GM19455 (cell line): ENCODE measurements at regions not wholly inside any gene's neighbourhood (a gene's known extent, or its start where the extent isn't known, plus 50 kb on each side); places are given as distances from the start of the nearest gene placed in this dataset.

ENCODE experiments used
- ATAC-seq: cut with Tn5 transposase; IDR thresholded peaks from one replicate; pipeline ENCODE4 v1.9.1; 2021; ENCODE audit not compliant: unreplicated experiment

DNA sequence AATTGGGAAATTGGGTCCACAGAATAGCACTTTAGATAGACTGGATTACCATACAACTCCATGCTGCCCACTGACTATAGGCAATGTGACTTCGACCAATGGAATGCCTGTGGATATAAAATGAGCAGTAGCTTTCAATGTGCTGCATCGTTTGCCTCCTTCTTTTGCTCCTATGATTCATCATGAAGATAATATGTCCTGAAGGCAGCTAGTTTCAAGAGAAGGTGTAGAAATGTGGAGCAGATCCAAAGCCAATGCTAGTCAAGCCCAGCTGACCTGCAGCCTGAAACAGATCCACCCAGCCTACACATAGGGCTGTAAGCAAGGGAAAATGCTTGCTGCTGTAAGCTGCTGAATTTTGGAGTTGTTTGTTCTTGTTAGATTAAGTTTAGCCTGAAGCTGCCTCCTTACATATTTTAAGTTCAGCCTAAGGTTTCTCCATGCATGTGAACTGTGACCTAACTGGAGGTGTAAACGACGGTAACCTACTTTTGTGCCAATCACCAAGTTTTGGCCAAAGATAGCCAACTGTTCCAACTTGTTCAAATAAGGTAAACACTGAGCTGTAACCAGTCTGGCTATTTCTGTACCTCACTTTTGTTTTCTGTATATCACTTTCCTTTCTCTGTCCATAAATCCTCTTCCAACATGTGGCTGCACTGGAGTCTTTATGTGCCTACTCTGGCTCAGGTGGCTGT is 169.1 kb upstream of the AVPR1A start:
- ATAC-seq: no peak

DNA sequence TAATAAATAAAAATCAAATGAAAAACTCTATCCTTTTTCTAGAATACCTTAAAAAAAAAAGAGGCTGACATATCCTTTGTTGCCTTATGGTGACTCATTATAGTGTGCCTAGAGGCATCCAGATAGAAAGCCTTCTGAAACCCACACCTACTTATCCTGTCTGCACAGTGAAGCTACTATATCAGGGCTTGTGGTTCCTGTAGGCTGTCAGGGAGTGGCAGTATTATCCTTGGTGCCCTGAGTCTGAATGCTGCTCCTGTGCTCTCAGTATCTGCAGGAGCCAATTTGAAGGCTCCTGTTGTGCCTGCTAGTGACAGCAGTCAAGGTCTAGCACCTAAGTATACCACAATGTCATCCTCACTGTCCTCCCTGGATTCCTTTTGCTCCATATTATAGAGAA is 168.4 kb upstream of the AVPR1A start:
- ATAC-seq: no peak

DNA sequence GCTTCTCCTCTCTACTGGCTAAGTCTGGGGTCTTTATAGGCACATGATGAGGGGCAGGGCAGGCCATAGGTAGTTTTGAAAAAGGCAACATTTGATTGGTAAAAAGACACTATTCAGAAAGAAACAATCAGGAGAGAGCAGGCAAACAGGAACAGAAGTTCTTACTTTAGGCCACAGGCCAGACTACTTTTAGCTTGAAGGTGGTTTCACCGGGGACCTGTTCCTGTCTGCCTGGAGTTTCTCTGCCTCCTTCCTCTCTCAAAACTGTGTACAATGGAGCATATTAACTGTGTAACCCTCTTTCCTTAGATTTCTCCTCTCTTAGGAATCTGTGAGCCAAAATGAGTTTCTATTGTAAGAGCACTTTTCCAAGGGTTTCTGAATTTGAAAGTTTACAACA is 167.9 kb upstream of the AVPR1A start:
- no peak for ATAC-seq

DNA sequence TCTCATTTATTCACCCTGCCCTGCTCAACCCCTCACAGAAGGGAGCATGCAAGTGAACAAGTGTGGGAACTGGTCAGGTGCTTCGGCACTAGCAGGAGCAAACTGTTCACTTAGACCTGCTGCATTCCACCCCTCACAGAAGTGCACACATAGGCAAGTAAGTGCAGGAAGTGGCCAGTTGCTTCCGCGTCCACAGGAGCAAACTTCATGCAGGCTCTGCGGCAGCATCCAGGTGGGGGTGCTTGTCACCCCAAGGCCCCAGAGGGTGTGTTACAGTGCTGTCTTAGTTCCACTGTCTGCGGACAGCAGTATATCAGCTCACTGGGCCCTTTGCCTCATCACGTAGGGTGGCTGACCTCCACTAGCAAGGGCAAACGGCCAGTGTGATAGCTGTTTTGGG is 167.3 kb upstream of the AVPR1A start:
- no peak for ATAC-seq

DNA sequence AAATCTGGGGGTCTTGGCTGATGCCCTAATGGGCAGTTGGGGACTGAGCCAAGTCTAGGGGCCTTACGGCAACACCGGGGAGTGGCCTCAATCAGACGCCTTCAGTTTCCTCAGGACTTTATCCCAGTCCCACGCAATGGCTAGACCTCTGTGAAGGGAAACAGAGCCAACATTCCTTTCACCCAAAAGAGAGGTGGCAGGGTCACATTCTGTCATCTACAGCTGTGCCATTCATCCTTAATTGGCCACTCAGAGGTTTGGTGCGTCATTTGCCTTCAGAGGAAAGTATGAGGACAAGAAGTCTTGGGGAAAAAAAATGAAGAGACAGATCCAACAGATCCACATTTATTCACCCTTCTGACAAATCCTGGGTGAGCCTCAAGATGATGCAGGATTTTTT is 166.9 kb upstream of the AVPR1A start:
- no peak for ATAC-seq

DNA sequence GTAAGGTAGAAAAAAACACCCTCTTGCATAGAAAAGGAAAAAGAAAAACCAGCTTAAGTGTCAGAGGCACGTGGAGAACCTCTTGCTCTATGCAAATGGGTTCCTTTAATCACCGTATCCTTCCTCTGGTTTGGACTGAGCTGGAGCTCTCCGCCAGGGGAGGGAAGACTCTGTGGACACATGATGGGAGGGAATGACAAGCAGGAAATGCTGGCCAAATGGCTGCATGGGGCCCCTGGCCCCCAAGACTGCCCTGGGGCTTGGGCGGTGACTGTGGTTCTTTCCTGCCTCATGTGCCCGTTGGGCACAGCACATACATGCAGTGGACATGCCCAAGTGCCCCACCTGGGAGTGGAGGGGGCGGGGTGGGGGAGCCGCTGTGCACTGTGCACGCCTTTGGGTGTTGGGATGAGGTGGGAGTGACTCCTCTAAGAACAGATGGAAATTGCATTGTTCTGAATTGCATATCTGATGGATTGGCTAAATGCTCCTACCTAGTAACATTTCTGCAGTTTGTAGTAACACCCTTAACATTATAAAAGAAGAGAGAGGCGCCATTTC is 166.4 kb upstream of the AVPR1A start:
- no peak for ATAC-seq

DNA sequence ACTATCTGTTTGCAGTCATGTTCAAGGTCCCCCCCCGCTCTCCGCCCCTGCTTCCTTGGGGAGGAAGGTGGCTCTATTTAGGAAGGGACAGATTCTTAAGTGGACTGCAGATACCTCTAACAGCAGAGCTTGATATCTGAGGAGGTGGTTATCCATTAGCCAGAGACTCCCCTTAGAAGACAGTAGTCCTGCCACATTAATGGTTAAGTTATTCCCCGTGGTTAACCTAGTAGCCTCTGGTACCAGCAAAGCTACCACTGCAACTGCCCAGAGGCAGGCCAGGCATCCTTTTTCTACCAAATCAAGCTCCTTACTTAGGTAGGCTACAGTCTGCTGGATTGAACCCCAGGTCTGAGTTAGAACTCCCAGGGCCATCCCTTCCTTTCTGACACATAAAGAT is 162.1 kb upstream of the AVPR1A start:
- no peak for ATAC-seq

DNA sequence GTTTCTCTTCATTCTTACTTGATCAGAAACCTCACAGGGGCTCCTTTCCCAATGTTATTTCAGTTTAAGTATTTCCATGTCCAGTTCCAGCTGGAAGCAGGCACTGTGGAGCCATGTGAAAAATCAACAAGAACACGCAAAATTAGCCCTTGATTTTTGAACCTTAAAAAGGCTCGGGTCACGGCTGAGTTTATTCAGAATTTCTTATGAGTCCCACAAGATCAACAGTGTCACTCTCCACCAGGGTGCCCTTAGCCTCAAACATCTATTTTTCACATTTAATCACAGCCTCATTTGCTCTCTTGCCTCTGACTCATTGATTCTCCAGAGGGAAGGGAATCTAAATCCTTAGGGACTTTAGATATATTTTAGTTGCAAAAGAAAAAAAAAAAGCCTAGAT is 157.7 kb upstream of the AVPR1A start:
- no peak for ATAC-seq

DNA sequence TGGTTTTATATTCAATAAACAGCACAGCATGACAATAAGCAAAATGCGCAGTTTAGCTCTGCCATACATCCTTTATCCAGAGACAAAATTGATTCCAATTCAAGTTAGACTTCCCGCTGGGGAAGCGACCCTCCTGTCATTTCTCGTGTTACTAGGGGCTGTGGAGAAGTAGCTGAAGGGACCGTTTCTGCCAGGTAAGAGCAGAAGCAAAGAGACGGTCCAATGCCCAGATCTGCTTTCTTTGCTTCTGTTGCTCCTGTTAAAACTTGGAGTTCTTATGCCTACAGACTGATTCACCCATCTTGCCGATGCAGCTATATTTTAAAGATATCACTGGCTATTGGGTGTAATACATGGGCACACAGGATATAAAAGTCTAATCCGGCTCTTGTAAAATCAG is 156.8 kb upstream of the AVPR1A start:
- no peak for ATAC-seq

DNA sequence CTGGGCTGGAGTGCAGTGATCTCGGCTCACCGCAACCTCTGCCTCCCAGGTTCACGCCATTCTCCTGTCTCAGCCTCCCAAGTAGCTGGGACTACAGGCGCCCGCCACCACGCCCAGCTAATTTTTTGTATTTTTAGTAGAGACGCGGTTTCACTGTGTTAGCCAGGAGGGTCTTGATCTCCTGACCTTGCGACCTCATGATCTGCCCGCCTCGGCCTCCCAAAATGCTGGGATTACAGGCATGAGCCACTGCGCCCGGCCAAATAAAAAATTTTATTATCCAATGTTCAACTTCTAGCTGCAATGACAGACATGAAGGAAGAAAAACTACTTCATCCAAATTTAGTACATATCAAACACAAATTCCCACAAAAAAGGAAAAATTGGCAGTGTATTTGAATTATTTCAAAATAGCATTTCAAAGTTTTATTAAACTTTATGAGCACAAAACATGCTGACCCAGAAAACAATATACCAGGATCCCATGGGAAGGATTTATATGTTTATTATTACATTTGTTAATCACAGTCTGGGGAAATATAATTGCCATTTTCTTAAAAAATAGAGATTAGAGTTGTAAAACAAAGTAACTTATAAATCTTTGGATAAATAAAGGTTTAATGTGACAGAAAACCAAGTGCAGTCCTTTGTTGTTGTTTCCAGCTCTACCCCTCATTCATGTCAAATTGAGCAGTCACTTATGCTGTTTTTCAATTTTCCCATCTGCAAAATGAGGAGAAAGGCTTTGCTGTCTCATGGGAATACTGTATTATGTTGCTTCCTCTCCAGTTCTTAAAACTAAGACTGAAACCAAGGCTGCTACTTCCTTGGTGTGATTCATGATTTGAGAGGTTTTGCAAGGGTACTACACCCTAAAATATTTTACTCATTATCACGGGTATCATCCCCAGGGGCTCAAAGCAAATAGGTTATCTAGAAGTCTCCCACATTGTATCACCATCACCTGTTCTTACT is 155.2 kb upstream of the AVPR1A start:
- no peak for ATAC-seq

DNA sequence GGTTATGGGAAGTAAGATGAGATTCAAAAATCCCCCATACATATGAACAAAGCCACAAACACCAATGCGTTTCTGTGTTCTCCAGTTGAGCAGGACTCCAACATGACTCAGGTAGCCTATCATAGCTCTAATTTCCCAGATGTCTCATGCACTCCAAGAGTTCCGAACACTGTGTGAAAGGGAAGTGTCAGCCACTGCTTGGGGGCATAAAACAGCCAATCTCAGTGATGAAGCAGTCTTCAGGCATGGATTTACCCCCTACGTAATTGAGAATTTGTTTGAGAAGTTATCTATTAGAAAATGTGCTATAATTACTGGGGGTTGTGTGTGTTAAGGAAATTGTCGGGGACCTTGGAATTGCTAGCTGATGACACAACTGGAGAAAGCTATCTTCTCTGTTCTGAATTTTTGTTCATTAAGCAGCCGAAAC is 153.9 kb upstream of the AVPR1A start:
- no peak for ATAC-seq

DNA sequence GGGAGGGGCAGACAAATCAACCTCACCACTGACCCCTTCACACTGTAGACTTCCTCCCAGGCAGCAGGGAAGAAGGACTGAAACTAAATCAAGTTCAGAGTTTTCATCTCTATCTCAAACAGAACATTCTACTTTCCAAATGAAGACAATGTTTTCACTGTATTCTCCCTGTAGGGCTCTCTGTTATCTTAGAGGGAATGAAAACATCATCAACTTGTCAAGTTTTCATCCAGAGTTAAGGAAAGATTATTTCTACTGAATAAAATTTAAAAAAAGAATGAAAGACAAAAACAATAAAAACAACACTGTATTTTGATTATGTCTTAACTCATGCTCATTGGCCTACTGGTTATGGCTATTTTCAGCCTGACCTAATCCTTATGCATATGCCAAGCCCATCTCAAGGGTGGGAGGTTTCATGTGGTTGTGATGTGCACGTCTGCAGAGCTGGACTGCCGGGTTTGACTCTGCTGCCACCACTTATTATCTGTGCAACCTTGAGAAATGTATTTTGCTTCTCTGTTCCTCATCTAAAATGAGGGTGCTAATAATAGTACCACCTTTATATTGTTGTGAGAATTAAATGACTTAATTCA is 152.0 kb upstream of the AVPR1A start:
- ATAC-seq: no peak

DNA sequence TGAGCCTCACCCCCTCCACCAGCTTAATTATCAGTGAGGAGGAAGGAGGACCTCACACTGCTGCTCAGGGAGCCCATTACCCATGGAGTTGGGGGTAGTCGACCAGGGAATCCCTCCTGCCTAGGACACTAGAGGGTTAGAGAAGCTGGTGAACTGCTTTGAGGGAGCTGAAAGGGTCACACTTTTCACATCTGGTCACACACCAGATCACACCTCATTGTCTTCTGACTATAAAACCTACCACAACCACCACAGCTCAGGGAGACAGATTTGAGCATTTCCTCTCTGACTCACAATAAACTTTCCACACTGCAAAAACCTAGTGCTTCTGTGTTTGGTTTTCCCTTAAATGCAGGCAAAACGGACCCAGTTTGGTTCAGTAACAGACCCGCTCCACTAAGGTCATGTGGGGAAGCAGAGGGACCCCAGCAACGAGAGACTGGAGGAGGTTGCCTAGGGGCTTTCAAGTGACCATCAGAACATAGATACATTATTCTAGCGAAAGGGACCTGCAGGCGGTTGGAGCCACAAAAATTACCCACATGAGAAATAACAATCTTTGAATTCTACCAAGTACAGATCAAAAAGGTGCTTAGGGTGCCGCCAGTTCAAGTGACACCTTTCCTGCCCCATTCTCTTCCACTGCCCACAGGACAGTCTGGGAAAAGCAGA is 151.4 kb upstream of the AVPR1A start:
- ATAC-seq: no peak

DNA sequence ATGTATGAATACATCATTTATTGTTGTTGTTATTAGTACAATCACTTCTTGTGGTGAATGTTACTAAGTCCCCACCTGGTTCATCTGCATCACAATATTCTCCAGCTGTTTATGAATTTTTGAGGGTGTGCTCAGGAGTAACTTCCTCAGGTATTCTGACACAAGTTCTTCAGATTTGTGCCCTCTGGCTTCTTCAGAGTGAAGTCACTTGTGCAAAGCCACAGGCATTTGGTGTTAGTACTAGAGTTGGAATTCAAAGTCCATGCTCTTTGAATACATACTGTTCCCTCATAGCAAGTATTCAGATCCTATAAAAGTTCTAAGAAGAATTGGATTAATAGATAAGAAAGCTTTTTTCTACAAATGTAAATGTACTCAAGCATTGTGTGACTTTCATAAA is 150.3 kb upstream of the AVPR1A start:
- ATAC-seq: no peak

DNA sequence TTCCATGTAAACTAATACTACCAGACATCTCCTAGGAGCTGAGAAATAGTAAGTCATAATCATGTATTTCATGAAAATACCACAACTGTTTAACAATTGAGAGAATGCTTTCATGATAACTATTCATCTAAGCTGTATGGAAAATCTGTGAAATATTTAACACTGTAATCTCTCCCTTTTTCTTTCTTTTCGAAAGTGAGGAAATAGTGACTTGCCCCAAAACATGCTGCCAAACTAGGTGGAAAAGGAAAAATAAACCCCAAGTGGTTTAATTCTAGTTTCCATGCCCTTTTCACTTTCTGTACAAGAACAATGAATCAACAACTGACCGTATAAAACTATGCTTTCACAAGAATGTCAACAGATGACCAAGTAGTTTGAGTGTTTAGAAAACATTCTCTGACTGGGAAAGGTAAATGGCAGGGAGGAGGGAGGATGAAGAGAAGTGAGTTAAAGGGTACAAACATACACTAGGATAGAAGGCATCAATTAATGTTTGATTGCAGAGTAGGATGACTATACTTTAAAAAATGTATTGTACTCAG is 147.5 kb upstream of the AVPR1A start:
- no peak for ATAC-seq

DNA sequence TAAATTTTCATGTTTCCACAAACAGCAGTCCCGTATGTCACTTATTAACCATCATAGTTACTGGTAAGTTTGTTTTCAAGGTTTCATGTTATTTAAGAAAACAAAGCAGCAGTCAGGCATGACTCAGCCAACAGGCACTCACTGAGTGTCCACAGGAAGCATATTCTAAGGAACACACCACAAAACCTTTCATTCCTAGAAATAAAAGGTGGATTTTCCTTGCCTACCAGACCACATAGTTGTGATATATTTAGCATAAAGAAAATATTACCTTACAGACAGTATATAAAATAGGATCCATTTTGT is 143.3 kb upstream of the AVPR1A start:
- no peak for ATAC-seq

DNA sequence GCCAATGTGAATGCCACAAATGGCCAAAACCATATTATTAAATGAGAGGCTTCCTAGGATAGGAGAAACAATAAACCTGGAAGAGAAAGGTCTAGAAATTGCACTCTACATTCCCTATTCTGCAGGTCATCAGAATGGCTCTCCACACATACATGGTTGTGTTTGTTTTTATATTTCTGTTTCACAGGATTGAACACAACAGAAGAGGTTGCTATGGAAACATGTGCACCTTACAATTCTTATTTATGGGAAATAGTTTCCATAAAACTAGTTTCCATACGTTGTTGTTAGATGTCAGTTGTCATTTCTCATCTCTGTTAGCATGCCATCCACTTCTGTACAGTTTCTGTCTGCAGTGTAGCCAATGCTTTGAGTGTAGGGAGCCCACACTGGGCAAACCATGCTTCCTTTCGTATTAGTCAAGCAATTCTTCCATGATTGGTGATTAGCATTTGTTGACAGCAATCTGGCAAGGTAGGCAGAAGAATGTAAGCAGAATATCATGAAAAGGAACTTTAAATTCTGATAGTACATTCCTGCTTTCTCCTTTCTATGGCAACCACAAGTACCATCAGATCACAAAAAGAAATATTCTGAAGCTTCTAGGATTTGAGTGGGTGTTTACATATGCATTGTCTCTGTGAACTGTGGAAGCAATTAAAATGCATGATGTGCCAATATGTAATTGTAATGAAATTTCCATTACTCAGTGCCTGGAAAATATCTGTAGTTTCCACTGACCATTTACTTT is 141.6 kb upstream of the AVPR1A start:
- ATAC-seq: no peak

DNA sequence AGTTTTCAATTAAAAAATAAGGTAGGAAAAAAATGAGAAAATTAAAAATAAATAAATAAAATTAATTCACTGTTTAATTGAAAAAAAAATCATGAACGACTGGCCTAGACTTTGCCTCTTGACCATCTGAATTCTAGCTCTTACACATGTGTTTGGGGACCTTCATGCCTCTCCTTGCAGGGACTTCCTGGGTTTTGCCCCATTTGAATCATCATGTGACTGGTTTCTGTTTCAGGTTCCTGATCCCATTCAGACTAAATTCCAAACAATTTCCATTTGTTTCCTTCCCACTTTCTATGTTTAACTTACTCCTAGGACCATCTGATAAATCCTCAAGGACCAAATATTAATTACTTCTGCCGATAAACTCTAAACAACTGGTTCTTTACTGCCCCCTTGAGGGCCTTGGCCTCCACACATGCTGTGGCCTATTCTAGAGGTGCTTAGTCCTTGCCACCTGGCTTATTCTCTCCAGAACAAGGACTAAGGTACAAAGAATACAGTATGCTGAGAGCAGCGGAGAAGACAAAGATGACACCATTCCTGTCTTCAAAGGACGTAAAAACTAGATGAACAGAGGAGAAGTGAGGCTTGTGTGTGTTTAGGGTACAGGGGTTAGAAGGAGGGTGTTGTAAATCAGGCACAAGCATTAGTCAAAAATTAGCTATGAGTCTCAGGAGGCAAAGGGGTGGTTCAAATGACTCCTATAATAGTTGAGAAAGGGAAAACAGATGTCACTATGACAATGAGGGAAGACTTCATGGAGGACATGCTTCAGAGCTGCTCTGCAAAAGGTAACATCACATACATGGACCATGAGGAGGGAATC is 125.8 kb upstream of the AVPR1A start:
- peak; percentile 89 for ATAC-seq

DNA sequence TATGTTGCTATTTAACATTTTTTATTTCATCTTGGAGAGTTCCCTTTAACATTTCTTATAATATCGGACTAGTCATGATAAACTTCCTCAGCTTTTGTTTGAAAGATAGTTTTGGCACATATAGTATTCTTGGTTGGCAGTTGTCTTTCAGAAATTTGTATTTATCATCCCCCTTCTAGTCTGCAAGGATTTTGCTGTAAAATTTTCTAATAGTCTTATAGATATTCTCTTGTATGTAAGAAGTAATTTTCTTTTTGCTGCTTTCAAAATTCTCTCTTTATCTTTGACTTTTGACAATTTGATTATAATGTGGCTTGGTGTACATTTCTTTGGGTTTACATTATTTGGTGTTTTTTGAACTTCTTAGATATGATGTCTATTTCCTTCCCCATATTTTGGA is 116.0 kb upstream of the AVPR1A start:
- no peak for ATAC-seq
